ENCODE measurements at regions not wholly inside any gene's neighbourhood (a gene's known extent, or its start where the extent isn't known, plus 50 kb on each side); places are given as distances from the start of the nearest gene placed in this dataset.

- no peak for DNase-seq
Measured at GRCh38 chr18:41009926-41010325, 945.1 kb upstream of the PIK3C3 start.

- DNase-seq, result no peak
Measured at GRCh38 chr18:41004324-41004723, 950.7 kb upstream of the PIK3C3 start.

GRCh38 chr18:40995529-40995928 lies 959.5 kb upstream of the PIK3C3 start:
- DNase-seq, result no peak

- no peak for DNase-seq
Measured at GRCh38 chr18:40993363-40993762, 961.7 kb upstream of the PIK3C3 start.

GRCh38 chr18:40987581-40987980 lies 967.5 kb upstream of the PIK3C3 start:
- no peak for DNase-seq

- no peak for DNase-seq
Measured at GRCh38 chr18:40985436-40985835, 969.6 kb upstream of the PIK3C3 start.

- no peak for DNase-seq
Measured at GRCh38 chr18:40984856-40985255, 970.2 kb upstream of the PIK3C3 start.

- no peak for DNase-seq
Measured at GRCh38 chr18:40983835-40984234, 971.2 kb upstream of the PIK3C3 start.

- no peak for DNase-seq
Measured at GRCh38 chr18:40980171-40980570, 974.9 kb upstream of the PIK3C3 start.

GRCh38 chr18:40976050-40976449 lies 979.0 kb upstream of the PIK3C3 start:
- no peak for DNase-seq

GRCh38 chr18:40974448-40974847 lies 980.6 kb upstream of the PIK3C3 start:
- DNase-seq, result no peak

- no peak for DNase-seq
Measured at GRCh38 chr18:40962784-40963183, 992.2 kb upstream of the PIK3C3 start.

GRCh38 chr18:40957533-40958070 lies 997.4 kb upstream of the PIK3C3 start:
- DNase-seq, result no peak

- DNase-seq, result no peak
Measured at GRCh38 chr18:40956213-40956612, 998.8 kb upstream of the PIK3C3 start.

- no peak for DNase-seq
Measured at GRCh38 chr18:40955351-40955750, 999.7 kb upstream of the PIK3C3 start.

- DNase-seq, result peak; percentile 28
Measured at GRCh38 chr18:40949114-40949950, 1005.7 kb upstream of the PIK3C3 start.

GRCh38 chr18:40944576-40944975 lies 1010.5 kb upstream of the PIK3C3 start:
- no peak for DNase-seq

- DNase-seq, result peak; percentile 28
Measured at GRCh38 chr18:40939656-40940515, 1015.1 kb upstream of the PIK3C3 start.

- no peak for DNase-seq
Measured at GRCh38 chr18:40938615-40939014, 1016.4 kb upstream of the PIK3C3 start.

- no peak for DNase-seq
Measured at GRCh38 chr18:40937386-40937785, 1017.6 kb upstream of the PIK3C3 start.

- DNase-seq, result no peak
Measured at GRCh38 chr18:40935423-40935822, 1019.6 kb upstream of the PIK3C3 start.

GRCh38 chr18:40932862-40933261 lies 1022.2 kb upstream of the PIK3C3 start:
- no peak for DNase-seq

- DNase-seq, result no peak
Measured at GRCh38 chr18:40930211-40930882, 1024.7 kb upstream of the PIK3C3 start.
